Transverse colon (tissue), 4 donors: ENCODE measurements at regions not wholly inside any gene's neighbourhood (a gene's known extent, or its start where the extent isn't known, plus 50 kb on each side); places are given as distances from the start of the nearest gene placed in this dataset.

Experiments
- CTCF ChIP-seq, 5 experiments: fragments of 200-600 bp in 3 of 5; fragments of 450-650 bp in 2 of 5; sonication (generic) in 3 of 5; IDR thresholded peaks; 1 replicate in 2 of 5; 2 replicates in 3 of 5; pipeline ENCODE4 v1.5.1; 2016 to 2017; ENCODE audit warnings: antibody characterized with exemption in 5 of 5, inconsistent platforms in 3 of 5, mild to moderate bottlenecking in 2 of 5, moderate library complexity in 1 of 5
- POLR2AphosphoS5 ChIP-seq, 3 donors: sonication (generic); formaldehyde crosslinking; IDR thresholded peaks; one replicate each; pipeline ENCODE4 v1.6.1; 2016; ENCODE audit warnings: antibody characterized with exemption in 3 of 3

GRCh38 chr18:61241260-61241853 is 91.9 kb upstream of the CDH20 start:
- TF ChIP-seq POLR2AphosphoS5 (IDR thresholded peaks at IDR 0.05) = no peak
- TF ChIP-seq CTCF (IDR thresholded peaks at IDR 0.05) = no peak
